Suprapubic skin (tissue), 4 donors: ENCODE measurements at regions not wholly inside any gene's neighbourhood (a gene's known extent, or its start where the extent isn't known, plus 50 kb on each side); places are given as distances from the start of the nearest gene placed in this dataset.

ENCODE experiments used
- EP300 ChIP-seq: sonication (generic); formaldehyde crosslinking; IDR thresholded peaks from one replicate; pipeline ENCODE4 v1.6.1; 2017; ENCODE audit warnings: antibody characterized with exemption
- POLR2A ChIP-seq, 2 donors: fragments of 450-650 bp; IDR thresholded peaks; one replicate each; pipeline ENCODE4 v1.6.1; 2017; ENCODE audit warnings: antibody characterized with exemption in 2 of 2, mild to moderate bottlenecking in 2 of 2, moderate library complexity in 2 of 2
- POLR2AphosphoS5 ChIP-seq, 3 donors: sonication (generic); formaldehyde crosslinking; IDR thresholded peaks; one replicate each; pipeline ENCODE4 v1.6.1; 2017; ENCODE audit warnings: antibody characterized with exemption in 3 of 3
- TF ChIP-seq, protein P1 (sequence below), 2 donors: fragments of 200-600 bp in 1 of 2; fragments of 450-650 bp in 1 of 2; sonication (generic) in 1 of 2; IDR thresholded peaks; one replicate each; pipeline ENCODE4 v1.5.1; 2016 to 2019; ENCODE audit warnings: antibody characterized with exemption in 2 of 2, mild to moderate bottlenecking in 1 of 2, moderate library complexity in 1 of 2

DNA sequence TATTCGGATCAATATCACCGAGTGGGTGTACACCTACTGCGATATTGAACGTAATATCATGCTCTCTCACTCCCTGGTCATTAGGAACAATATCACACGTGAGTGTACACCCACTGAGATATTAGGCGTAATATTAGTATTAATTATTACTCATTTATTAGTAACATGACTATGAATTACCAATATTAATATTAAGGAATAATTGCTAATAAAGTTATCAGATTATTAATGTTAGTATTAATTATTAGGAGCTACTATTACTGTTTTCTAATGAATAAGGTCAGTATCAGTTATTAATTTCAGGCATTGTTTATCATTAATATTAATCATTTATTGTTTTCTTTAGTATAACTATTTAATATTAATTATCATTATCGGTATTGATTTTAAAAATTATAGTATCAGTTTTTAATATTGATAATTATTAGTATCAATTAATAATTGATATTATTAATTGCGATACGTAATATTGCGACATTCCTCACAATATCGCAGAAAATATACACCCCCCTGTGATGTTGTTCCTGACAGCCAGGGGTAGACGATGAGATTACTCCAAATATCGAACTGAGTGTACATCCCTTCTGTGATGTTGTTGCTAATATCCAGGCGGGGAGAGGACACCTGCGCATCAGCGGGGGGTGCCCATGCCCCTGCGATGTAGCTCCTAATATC is 84.2 kb downstream of the DAPL1 start:
- TF ChIP-seq, protein P1, sequence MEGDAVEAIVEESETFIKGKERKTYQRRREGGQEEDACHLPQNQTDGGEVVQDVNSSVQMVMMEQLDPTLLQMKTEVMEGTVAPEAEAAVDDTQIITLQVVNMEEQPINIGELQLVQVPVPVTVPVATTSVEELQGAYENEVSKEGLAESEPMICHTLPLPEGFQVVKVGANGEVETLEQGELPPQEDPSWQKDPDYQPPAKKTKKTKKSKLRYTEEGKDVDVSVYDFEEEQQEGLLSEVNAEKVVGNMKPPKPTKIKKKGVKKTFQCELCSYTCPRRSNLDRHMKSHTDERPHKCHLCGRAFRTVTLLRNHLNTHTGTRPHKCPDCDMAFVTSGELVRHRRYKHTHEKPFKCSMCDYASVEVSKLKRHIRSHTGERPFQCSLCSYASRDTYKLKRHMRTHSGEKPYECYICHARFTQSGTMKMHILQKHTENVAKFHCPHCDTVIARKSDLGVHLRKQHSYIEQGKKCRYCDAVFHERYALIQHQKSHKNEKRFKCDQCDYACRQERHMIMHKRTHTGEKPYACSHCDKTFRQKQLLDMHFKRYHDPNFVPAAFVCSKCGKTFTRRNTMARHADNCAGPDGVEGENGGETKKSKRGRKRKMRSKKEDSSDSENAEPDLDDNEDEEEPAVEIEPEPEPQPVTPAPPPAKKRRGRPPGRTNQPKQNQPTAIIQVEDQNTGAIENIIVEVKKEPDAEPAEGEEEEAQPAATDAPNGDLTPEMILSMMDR (IDR thresholded peaks at IDR 0.05): no peak
- TF ChIP-seq POLR2A (IDR thresholded peaks at IDR 0.05) (no peak), POLR2AphosphoS5 (IDR thresholded peaks at IDR 0.05) (no peak), EP300 (no peak)
